ENCODE measurements at regions not wholly inside any gene's neighbourhood (a gene's known extent, or its start where the extent isn't known, plus 50 kb on each side); places are given as distances from the start of the nearest gene placed in this dataset.

GRCh38 chr14:26070443-26070842, 527.4 kb downstream of the NOVA1 start:
- TF ChIP-seq ESRRG (CRISPR knock-in tag; IDR thresholded peaks at IDR 0.05) (no peak), CSRNP3 (CRISPR knock-in tag; IDR thresholded peaks at IDR 0.05) (no peak), TOX (CRISPR knock-in tag; IDR thresholded peaks at IDR 0.05; ENCODE audit: borderline replicate concordance) (no peak)
- no peak for ATAC-seq

GRCh38 chr14:26067786-26068459, 529.9 kb downstream of the NOVA1 start:
- ATAC-seq, result no peak

DNA sequence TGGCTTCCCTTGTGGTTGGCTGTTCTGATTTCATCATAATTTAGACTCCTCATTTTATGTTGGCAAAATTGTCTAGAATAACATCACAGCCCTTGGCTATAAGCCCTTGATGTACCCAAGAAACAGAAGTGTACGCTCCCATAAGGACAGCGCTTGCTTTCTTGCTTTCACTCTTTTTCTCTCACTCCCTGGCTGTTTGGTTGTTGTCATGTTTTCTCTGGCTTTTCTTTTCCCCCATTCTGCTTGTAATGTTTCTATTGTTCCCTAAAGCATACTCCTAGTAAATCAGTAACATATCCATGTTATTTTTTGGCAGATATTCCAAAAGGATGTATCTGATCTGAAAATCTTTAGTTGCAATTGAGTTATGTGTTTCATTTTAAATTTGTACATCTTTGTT, 530.5 kb downstream of the NOVA1 start:
- ATAC-seq, result no peak
- no peak for TF ChIP-seq GLIS3 (CRISPR knock-in tag; IDR thresholded peaks at IDR 0.05)
- no peak for TF ChIP-seq ZNF565 (CRISPR knock-in tag; conservative IDR thresholded peaks at IDR 0.05; ENCODE audit: low read depth)
- TF ChIP-seq, protein P1, sequence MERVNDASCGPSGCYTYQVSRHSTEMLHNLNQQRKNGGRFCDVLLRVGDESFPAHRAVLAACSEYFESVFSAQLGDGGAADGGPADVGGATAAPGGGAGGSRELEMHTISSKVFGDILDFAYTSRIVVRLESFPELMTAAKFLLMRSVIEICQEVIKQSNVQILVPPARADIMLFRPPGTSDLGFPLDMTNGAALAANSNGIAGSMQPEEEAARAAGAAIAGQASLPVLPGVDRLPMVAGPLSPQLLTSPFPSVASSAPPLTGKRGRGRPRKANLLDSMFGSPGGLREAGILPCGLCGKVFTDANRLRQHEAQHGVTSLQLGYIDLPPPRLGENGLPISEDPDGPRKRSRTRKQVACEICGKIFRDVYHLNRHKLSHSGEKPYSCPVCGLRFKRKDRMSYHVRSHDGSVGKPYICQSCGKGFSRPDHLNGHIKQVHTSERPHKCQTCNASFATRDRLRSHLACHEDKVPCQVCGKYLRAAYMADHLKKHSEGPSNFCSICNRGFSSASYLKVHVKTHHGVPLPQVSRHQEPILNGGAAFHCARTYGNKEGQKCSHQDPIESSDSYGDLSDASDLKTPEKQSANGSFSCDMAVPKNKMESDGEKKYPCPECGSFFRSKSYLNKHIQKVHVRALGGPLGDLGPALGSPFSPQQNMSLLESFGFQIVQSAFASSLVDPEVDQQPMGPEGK (CRISPR knock-in tag; IDR thresholded peaks at IDR 0.05; ENCODE audit: borderline replicate concordance), result no peak
- TF ChIP-seq CSRNP3 (CRISPR knock-in tag; IDR thresholded peaks at IDR 0.05), result no peak
- no peak for TF ChIP-seq BACH2 (CRISPR knock-in tag; IDR thresholded peaks at IDR 0.05; ENCODE audit: borderline replicate concordance)
- no peak for TF ChIP-seq POU6F1 (CRISPR knock-in tag; IDR thresholded peaks at IDR 0.05; ENCODE audit: borderline replicate concordance, low read depth)

More at GRCh38 chr14:26067786-26068459, 529.9 kb downstream of the NOVA1 start:
- TF ChIP-seq, protein P1 (CRISPR knock-in tag; IDR thresholded peaks at IDR 0.05; ENCODE audit: borderline replicate concordance), result no peak
- TF ChIP-seq CSRNP3 (CRISPR knock-in tag; IDR thresholded peaks at IDR 0.05) (no peak), TSHZ2 (CRISPR knock-in tag; IDR thresholded peaks at IDR 0.05) (no peak), ZFP30 (CRISPR knock-in tag; IDR thresholded peaks at IDR 0.05) (no peak), ARNTL (CRISPR knock-in tag; IDR thresholded peaks at IDR 0.05; ENCODE audit: borderline replicate concordance, low read depth) (no peak), TCF4 (CRISPR knock-in tag; IDR thresholded peaks at IDR 0.05; ENCODE audit: borderline replicate concordance) (no peak), GLIS3 (CRISPR knock-in tag; IDR thresholded peaks at IDR 0.05) (no peak), ZNF565 (CRISPR knock-in tag; conservative IDR thresholded peaks at IDR 0.05; ENCODE audit: low read depth) (no peak), POU6F1 (CRISPR knock-in tag; IDR thresholded peaks at IDR 0.05; ENCODE audit: borderline replicate concordance, low read depth) (no peak)
